ENCODE measurements at regions not wholly inside any gene's neighbourhood (a gene's known extent, or its start where the extent isn't known, plus 50 kb on each side); places are given as distances from the start of the nearest gene placed in this dataset.

- TF ChIP-seq, protein P1, sequence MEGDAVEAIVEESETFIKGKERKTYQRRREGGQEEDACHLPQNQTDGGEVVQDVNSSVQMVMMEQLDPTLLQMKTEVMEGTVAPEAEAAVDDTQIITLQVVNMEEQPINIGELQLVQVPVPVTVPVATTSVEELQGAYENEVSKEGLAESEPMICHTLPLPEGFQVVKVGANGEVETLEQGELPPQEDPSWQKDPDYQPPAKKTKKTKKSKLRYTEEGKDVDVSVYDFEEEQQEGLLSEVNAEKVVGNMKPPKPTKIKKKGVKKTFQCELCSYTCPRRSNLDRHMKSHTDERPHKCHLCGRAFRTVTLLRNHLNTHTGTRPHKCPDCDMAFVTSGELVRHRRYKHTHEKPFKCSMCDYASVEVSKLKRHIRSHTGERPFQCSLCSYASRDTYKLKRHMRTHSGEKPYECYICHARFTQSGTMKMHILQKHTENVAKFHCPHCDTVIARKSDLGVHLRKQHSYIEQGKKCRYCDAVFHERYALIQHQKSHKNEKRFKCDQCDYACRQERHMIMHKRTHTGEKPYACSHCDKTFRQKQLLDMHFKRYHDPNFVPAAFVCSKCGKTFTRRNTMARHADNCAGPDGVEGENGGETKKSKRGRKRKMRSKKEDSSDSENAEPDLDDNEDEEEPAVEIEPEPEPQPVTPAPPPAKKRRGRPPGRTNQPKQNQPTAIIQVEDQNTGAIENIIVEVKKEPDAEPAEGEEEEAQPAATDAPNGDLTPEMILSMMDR (IDR thresholded peaks at IDR 0.05; ENCODE audit: insufficient read depth, low read length, poor library complexity, severe bottlenecking) = no peak
- TF ChIP-seq EZH2phosphoT487 (conservative IDR thresholded peaks at IDR 0.05; ENCODE audit: low read length) = no peak
Measured at GRCh38 chr9:88645172-88645878, 110.3 kb downstream of the NXNL2 start.

All from SU-DHL-6 (cell line).